Neural crest cell (in vitro differentiated cells): ENCODE measurements at regions not wholly inside any gene's neighbourhood (a gene's known extent, or its start where the extent isn't known, plus 50 kb on each side); places are given as distances from the start of the nearest gene placed in this dataset.
A peak's percentile ranks its signal among the peaks of the same experiment; 100 is the strongest.

Experiments
- DNase-seq: peaks from one replicate; pipeline ENCODE4 v3.0.0; 2021; ENCODE audit warnings: low read depth, mixed read lengths, low spot score
- H3K27ac Mint-ChIP-seq: one replicate; pipeline ENCODE4 v1.8.0; 2021; ENCODE audit warnings: mild to moderate bottlenecking, mixed read lengths; ENCODE audit not compliant: unreplicated experiment
- H3K27me3 Mint-ChIP-seq: 2 replicates; pipeline ENCODE4 v1.8.0; 2021; ENCODE audit warnings: low read depth, mild to moderate bottlenecking, mixed read lengths
- H3K36me3 Mint-ChIP-seq: 2 replicates; pipeline ENCODE4 v1.8.0; 2021; ENCODE audit warnings: low read depth, mild to moderate bottlenecking, mixed read lengths
- H3K4me1 Mint-ChIP-seq: 2 replicates; pipeline ENCODE4 v1.8.0; 2021; ENCODE audit warnings: mixed read lengths
- H3K4me3 Mint-ChIP-seq: one replicate; pipeline ENCODE4 v1.8.0; 2021; ENCODE audit warnings: mild to moderate bottlenecking, mixed read lengths
- H3K9me3 Mint-ChIP-seq: 2 replicates; pipeline ENCODE4 v1.8.0; 2021; ENCODE audit warnings: mixed read lengths
- TF ChIP-seq, protein P1 (sequence below): fragments of 200-600 bp; sonication (generic); conservative IDR thresholded peaks from 2 replicates; pipeline ENCODE4 v1.5.0; 2021; ENCODE audit warnings: antibody characterized with exemption, mild to moderate bottlenecking

DNA sequence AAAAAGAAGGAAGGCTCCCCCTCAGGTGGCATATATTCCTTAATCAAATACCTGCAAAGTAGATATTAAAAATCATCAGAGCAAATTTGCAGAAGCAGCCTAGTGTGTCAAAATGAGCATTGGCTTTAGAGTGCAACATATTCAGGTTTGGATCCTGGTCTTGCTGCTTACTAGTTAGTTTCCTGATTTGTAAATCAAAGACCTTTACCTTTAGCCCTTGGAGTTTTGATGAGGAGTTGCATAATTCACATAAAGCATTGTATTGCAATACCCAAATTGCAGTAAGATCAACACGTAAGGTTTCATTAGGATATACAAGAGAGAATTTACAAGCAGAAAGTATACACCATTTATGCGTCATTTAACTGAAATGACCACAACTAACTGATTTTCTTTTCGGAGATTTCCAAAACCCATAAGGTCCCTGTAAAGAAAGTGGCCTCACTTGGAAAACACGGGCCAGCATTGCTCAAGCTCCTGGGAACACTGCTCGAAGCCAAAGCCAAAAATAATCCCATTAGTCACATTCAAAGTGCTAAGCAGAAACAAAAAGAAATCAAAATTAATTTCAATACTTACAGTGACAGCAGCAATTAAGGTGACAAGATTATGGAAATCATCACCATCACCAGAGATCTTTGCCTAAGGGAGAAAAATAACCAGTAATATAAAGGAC is 415.9 kb upstream of the ERCC4 start:
- H3K4me3 Mint-ChIP-seq, result no peak overlapping the region
- TF ChIP-seq, protein P1, sequence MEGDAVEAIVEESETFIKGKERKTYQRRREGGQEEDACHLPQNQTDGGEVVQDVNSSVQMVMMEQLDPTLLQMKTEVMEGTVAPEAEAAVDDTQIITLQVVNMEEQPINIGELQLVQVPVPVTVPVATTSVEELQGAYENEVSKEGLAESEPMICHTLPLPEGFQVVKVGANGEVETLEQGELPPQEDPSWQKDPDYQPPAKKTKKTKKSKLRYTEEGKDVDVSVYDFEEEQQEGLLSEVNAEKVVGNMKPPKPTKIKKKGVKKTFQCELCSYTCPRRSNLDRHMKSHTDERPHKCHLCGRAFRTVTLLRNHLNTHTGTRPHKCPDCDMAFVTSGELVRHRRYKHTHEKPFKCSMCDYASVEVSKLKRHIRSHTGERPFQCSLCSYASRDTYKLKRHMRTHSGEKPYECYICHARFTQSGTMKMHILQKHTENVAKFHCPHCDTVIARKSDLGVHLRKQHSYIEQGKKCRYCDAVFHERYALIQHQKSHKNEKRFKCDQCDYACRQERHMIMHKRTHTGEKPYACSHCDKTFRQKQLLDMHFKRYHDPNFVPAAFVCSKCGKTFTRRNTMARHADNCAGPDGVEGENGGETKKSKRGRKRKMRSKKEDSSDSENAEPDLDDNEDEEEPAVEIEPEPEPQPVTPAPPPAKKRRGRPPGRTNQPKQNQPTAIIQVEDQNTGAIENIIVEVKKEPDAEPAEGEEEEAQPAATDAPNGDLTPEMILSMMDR, result no peak
- H3K4me1 Mint-ChIP-seq, result no peaks in the 10 kb centered on the region
- no peaks in the 10 kb centered on the region for H3K36me3 Mint-ChIP-seq
- no peak for DNase-seq
- H3K27ac Mint-ChIP-seq, result no peak overlapping the region
- H3K9me3 Mint-ChIP-seq, result no peaks in the 10 kb centered on the region
- peaks cover 4% of the 10 kb centered on the region for H3K27me3 Mint-ChIP-seq

DNA sequence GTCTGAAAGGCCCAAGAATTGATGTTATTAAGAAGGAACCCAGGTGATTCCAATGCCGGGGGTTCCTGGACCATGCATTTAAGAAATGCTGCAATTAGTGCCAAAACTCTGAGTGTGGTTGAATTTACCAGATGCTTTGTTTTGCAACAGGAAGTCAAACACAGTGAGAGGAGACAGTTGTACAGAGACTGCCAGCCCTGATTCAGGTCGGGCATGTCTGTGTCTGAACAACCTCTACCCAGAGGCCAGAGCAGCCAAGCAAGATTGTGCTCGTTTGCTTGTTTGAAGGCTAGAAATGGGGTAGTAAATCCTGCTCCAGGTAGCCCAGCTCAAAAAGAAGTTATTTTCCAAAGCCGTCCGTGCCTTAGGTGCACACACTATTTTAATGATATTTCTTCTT is 412.4 kb upstream of the ERCC4 start:
- TF ChIP-seq, protein P1, result no peak
- Mint-ChIP-seq H3K4me3 (no peak overlapping the region), H3K9me3 (peaks cover 2% of the 10 kb centered on the region), H3K27ac (no peak overlapping the region), H3K4me1 (no peaks in the 10 kb centered on the region), H3K36me3 (no peaks in the 10 kb centered on the region), H3K27me3 (no peaks in the 10 kb centered on the region)
- DNase-seq, result no peak

DNA sequence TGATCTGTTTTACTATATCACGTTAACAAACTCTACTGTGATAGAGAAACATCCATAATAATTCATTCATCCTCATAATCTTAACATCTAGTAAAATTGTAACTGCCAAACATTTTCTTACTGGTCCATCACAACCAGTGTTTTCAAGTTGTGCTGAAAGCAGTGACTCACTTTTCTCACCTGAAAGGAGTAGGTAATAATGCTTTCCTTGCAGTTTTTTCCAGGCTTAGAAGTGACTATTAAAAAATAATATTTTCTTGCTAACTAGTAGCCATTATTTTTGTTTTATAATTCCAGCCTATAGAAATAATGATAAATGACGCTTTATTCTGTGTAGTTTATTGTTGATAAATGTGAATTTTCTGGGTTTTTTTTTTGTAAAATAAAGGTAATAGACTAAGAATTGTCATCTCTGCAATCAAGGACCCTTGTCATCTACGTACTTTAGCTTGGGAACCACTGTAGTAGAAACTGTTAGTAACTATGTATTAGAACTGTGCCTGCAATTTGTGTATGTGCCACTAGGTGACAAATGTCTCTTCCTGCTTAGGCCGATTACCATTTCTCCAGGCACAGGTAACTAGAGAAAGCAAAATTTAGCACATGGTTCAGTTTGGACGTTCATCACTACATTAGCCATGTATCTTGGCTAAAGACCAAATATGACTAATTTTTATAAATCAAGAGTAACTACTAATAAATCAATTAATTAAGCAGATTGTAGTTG is 409.4 kb upstream of the ERCC4 start:
- TF ChIP-seq, protein P1, result peak; percentile 49
- Mint-ChIP-seq H3K27ac (no peak overlapping the region), H3K27me3 (no peaks in the 10 kb centered on the region), H3K36me3 (peaks cover 3% of the 10 kb centered on the region), H3K9me3 (peaks cover 11% of the 10 kb centered on the region), H3K4me3 (no peak overlapping the region), H3K4me1 (no peaks in the 10 kb centered on the region)
- DNase-seq, result no peak

- TF ChIP-seq, protein P1, result no peak
- peaks cover 4% of the 10 kb centered on the region for H3K4me1 Mint-ChIP-seq
- H3K36me3 Mint-ChIP-seq, result peaks cover 3% of the 10 kb centered on the region
- H3K9me3 Mint-ChIP-seq, result peaks cover 9% of the 10 kb centered on the region
- H3K4me3 Mint-ChIP-seq, result no peak overlapping the region
- no peak for DNase-seq
- H3K27me3 Mint-ChIP-seq, result peaks cover 3% of the 10 kb centered on the region
- no peak overlapping the region for H3K27ac Mint-ChIP-seq
Observed at GRCh38 chr16:13517841-13518240, 402.1 kb upstream of the ERCC4 start.

DNA sequence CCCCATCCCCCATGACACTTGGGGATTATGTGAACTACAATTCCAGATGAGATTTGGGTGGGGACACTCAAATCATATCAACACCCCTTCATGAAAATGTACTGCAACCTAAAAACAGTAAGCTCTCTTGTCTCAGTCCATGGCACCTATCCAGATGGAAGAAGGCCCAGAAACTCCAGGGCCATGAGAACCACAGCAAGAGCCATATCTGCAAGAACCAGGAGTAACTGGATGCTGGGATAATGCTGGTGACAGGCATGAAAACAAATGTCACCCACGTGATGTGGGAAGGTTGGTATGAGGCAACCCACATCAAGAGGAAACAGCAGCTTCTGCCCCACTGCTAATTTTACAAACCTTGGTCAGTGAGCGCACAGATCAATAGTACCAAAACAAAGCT is 400.1 kb upstream of the ERCC4 start:
- peaks cover 3% of the 10 kb centered on the region for H3K9me3 Mint-ChIP-seq
- no peak for DNase-seq
- peaks cover 3% of the 10 kb centered on the region for H3K27me3 Mint-ChIP-seq
- H3K4me3 Mint-ChIP-seq, result no peak overlapping the region
- TF ChIP-seq, protein P1, result no peak
- no peaks in the 10 kb centered on the region for H3K36me3 Mint-ChIP-seq
- H3K4me1 Mint-ChIP-seq, result peaks cover 4% of the 10 kb centered on the region
- H3K27ac Mint-ChIP-seq, result no peak overlapping the region
